GM13976 (cell line): ENCODE measurements at regions not wholly inside any gene's neighbourhood (a gene's known extent, or its start where the extent isn't known, plus 50 kb on each side); places are given as distances from the start of the nearest gene placed in this dataset.

ENCODE experiments used
- DNase-seq: peaks from one replicate; pipeline ENCODE4 v3.0.0; 2012; ENCODE audit warnings: low spot score
- in situ Hi-C: fragments of 300-500 bp; cut with MboI; formaldehyde crosslinking; loops from one replicate; pipeline ENCODE4 v1.12.0; 2022; ENCODE audit warnings: low sequenced_read_pairs, mixed read lengths, inconsistent platforms; ENCODE audit not compliant: unreplicated experiment
- TF ChIP-seq, protein P1 (sequence below): IDR thresholded peaks from 2 replicates; pipeline ENCODE4 v1.5.1; 2012; ENCODE audit warnings: borderline replicate concordance, mild to moderate bottlenecking; ENCODE audit not compliant: insufficient read depth; ENCODE audit errors: extremely low read depth, missing control alignments, control extremely low read depth

DNA sequence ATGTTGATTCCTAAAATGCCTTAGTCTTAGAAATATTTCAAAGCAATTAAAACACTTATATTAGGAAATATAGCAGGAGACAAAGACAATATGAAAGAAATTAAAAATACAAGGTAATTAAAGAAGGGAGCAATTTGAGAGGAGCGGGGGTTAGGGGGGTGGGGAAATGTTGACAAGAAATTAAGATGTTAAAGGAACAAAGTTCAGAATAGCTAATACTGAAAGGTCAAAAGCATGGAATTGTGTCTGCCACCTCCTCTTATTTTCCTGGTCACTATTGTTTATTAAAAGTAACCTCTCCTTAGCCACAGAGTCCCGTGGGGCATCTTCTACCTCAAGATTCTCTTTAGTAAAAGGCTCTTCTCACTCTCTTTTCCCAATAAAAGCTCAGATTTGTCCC, 244.1 kb downstream of the MREG start:
- no peak for DNase-seq
- TF ChIP-seq, protein P1, sequence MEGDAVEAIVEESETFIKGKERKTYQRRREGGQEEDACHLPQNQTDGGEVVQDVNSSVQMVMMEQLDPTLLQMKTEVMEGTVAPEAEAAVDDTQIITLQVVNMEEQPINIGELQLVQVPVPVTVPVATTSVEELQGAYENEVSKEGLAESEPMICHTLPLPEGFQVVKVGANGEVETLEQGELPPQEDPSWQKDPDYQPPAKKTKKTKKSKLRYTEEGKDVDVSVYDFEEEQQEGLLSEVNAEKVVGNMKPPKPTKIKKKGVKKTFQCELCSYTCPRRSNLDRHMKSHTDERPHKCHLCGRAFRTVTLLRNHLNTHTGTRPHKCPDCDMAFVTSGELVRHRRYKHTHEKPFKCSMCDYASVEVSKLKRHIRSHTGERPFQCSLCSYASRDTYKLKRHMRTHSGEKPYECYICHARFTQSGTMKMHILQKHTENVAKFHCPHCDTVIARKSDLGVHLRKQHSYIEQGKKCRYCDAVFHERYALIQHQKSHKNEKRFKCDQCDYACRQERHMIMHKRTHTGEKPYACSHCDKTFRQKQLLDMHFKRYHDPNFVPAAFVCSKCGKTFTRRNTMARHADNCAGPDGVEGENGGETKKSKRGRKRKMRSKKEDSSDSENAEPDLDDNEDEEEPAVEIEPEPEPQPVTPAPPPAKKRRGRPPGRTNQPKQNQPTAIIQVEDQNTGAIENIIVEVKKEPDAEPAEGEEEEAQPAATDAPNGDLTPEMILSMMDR, result no peak
- in situ Hi-C loops, result no loop called here

DNA sequence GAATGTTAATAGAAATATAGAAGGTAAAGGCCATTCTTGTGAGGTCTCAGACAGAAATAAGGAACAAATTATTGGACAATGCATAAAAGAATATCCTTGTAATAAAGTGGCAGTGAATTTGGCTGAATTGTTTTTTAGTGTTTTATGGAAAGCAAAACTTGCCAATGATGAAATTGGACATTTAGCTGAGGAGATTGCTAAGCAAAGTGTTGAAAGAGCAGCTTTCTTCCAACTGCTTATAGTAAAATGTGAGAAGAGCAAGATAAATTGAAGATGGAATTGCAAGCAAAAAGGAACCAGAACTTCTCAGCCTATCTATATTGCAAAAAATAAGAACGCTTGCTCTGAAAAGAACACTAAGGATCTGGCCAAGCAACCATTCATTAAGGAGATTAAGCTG, 245.7 kb downstream of the MREG start:
- TF ChIP-seq, protein P1, result no peak
- DNase-seq, result no peak
- in situ Hi-C loops, result no loop called here

DNA sequence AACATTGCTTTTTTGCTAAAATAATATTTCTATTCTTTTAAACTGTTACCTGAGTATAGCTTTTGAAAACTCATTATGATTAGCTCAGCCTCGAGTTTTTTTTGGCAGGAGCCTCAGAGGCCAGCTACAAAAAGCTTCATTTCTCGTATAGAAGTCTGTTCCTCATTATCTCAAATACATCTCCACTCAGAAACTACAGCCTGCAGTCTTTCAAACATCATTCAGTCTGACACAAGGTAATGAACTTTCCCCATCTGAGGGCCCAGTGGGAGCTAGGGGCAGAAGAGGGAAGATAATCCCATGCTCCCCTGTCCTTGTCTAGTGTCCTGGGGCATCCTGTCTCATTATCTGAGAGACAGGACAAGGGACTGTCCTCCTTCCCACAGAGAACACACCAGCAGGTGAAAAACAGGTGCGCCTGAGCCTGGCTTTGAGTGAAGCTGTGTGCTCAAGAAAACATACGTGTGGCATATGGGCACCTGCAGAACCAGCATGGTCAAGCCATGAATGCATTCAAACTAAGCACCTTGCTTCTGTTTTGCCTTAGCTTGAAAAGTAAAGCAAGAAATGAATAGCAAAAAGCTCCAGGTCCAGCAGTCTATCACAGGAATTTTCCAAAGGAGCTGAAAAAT, 247.5 kb downstream of the MREG start:
- TF ChIP-seq, protein P1, result no peak
- in situ Hi-C loops, result no loop called here
- no peak for DNase-seq

DNA sequence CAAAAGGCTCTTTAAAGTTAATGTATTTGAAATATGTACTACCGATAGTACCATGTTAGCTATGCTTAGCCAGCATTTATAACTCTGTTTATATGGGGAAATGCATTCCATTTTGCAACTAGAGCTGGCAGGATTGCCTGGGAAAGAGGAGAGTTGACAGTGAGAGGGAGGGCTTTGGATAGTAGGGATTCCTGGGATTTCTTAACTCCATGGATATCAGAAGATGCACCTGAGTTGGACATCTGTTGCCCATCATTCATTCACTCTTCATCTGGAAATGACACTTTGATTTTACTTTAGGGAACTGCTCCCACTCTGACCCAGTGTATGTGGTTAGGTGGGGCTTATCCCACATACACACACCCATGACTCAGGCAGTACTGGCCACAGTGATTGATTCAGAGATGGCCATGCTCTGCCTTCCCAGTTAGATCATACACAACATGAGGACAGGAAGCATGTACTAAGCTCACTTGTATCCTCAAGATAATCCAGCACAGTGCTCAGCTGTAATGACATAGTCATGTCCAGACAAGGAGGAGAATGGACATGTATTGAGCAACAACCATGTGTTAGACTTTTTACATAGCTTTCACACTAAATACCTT, 248.8 kb downstream of the MREG start:
- TF ChIP-seq, protein P1, result no peak
- in situ Hi-C loops, result no loop called here
- DNase-seq, result no peak

DNA sequence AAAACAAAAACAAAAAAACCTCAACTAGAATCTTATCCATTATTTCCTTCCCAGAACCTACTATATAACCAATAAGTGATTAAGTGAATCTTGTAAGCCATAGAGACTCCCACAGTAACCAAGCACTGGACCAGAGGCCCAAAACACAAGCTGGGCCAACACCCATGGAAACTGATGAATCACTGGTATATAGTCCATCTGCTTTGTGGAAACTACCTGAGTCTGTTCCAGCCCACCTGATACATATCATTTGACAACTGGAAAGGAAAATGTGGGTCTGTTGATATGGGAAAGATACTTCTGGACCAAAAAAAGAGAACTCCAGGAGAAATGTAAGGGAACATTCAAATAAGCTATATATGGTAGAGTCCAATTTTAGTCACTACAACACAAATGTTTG, 252.8 kb downstream of the MREG start:
- DNase-seq, result no peak
- in situ Hi-C loops, result no loop called here
- TF ChIP-seq, protein P1, result no peak

DNA sequence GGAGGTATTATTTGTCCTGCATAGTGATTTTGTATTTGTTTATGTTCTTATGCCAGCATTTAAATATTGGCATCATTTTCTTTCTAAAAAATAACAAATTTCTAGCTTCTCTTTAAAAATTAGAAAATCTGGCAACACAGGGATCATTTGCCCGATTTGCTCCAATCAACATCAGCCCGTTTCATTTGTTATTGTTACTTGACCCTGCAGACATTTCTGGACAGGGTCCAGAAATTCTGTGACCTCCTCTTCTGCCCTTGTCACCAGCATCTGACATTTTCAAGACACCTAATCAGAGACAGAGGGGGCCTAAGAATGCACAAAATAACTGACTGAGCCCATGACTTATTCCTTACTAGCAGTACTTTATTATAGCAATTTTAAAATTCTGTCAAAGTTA, 253.3 kb downstream of the MREG start:
- TF ChIP-seq, protein P1, result no peak
- no peak for DNase-seq
- in situ Hi-C loops, result no loop called here
